ENCODE measurements at regions not wholly inside any gene's neighbourhood (a gene's known extent, or its start where the extent isn't known, plus 50 kb on each side); places are given as distances from the start of the nearest gene placed in this dataset.

GRCh38 chr1:4152266-4152665, 252.2 kb upstream of the C1orf174 start:
- TF ChIP-seq CTCF (IDR thresholded peaks at IDR 0.05; ENCODE audit: low read depth, low read length, poor library complexity, severe bottlenecking) = no peak
- no peak for TF ChIP-seq EZH2phosphoT487 (IDR thresholded peaks at IDR 0.05; ENCODE audit: borderline replicate concordance, low read length)

All from DOHH2 (cell line).